Mammary epithelial cell (primary cell): ENCODE measurements at regions not wholly inside any gene's neighbourhood (a gene's known extent, or its start where the extent isn't known, plus 50 kb on each side); places are given as distances from the start of the nearest gene placed in this dataset.

Experiments used
- EZH2 ChIP-seq: IDR thresholded peaks from 2 replicates; pipeline ENCODE4 v1.6.1; 2012; ENCODE audit warnings: low read length, inconsistent platforms, borderline replicate concordance
- TF ChIP-seq, protein P1 (sequence below), 2 donors: IDR thresholded peaks in 1 of 2; conservative IDR thresholded peaks in 1 of 2; 2 replicates each; pipeline ENCODE4 v1.5.1; 2011 to 2012; ENCODE audit warnings: inconsistent platforms in 2 of 2, low read length in 2 of 2, mild to moderate bottlenecking in 2 of 2, control low read depth in 1 of 2, low read depth in 1 of 2; ENCODE audit not compliant: insufficient read depth in 1 of 2; ENCODE audit errors: extremely low read depth in 1 of 2

DNA sequence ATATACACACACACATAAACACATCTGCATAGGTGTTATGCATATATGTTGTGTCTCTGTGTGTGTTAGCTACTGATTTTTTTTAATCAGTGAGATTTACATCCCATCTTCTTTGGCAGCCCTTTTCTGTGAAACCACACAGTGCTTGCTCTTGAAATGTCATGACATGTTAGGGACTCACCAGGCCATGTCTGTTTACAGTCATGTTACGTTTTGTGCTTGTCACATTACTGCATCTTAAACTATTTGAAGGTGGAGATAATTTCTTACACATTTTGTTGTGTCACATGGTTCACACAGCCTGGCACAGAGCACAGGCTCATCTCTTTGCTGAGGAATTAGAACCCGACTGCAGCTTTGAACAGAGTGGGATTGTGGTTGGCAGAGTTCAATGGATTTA, 364.4 kb upstream of the RIOK2 start:
- TF ChIP-seq, protein P1, sequence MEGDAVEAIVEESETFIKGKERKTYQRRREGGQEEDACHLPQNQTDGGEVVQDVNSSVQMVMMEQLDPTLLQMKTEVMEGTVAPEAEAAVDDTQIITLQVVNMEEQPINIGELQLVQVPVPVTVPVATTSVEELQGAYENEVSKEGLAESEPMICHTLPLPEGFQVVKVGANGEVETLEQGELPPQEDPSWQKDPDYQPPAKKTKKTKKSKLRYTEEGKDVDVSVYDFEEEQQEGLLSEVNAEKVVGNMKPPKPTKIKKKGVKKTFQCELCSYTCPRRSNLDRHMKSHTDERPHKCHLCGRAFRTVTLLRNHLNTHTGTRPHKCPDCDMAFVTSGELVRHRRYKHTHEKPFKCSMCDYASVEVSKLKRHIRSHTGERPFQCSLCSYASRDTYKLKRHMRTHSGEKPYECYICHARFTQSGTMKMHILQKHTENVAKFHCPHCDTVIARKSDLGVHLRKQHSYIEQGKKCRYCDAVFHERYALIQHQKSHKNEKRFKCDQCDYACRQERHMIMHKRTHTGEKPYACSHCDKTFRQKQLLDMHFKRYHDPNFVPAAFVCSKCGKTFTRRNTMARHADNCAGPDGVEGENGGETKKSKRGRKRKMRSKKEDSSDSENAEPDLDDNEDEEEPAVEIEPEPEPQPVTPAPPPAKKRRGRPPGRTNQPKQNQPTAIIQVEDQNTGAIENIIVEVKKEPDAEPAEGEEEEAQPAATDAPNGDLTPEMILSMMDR (conservative IDR thresholded peaks at IDR 0.05 in 1 of 2, IDR thresholded peaks at IDR 0.05 in 1 of 2; ENCODE audit: extremely low read depth in 1 of 2, insufficient read depth in 1 of 2, low read depth in 1 of 2, low read length in 2 of 2): no peak
- TF ChIP-seq EZH2: no peak
